ENCODE measurements at regions not wholly inside any gene's neighbourhood (a gene's known extent, or its start where the extent isn't known, plus 50 kb on each side); places are given as distances from the start of the nearest gene placed in this dataset.

- DNase-seq (ENCODE audit: low read depth in 2 of 2) = no peak
These were observed 387.5 kb downstream of the PLK2 start for GRCh38 chr5:58072300-58072965.

GRCh38 chr5:58071566-58071965, 388.3 kb downstream of the PLK2 start:
- DNase-seq (ENCODE audit: low read depth in 2 of 2) = no peak

- DNase-seq (ENCODE audit: low read depth in 2 of 2) = no peak
These were observed 390.0 kb downstream of the PLK2 start for GRCh38 chr5:58069846-58070245.

GRCh38 chr5:58069016-58069705, 390.7 kb downstream of the PLK2 start:
- no peak for DNase-seq (ENCODE audit: low read depth in 2 of 2)

- no peak for DNase-seq (ENCODE audit: low read depth in 2 of 2)
These were observed 393.3 kb downstream of the PLK2 start for GRCh38 chr5:58066557-58066956.

- no peak for DNase-seq (ENCODE audit: low read depth in 2 of 2)
These were observed 393.8 kb downstream of the PLK2 start for GRCh38 chr5:58066076-58066475.

- DNase-seq (ENCODE audit: low read depth in 2 of 2) = no peak
These were observed 395.1 kb downstream of the PLK2 start for GRCh38 chr5:58064801-58065200.

GRCh38 chr5:58060996-58061395, 398.9 kb downstream of the PLK2 start:
- no peak for DNase-seq (ENCODE audit: low read depth in 2 of 2)

- no peak for DNase-seq (ENCODE audit: low read depth in 2 of 2)
These were observed 402.6 kb downstream of the PLK2 start for GRCh38 chr5:58057324-58057723.

GRCh38 chr5:58056546-58056945, 403.3 kb downstream of the PLK2 start:
- no peak for DNase-seq (ENCODE audit: low read depth in 2 of 2)

- no peak for DNase-seq (ENCODE audit: low read depth in 2 of 2)
These were observed 405.9 kb downstream of the PLK2 start for GRCh38 chr5:58054018-58054417.

- DNase-seq (ENCODE audit: low read depth in 2 of 2) = no peak
These were observed 410.9 kb downstream of the PLK2 start for GRCh38 chr5:58048954-58049353.

- no peak for DNase-seq (ENCODE audit: low read depth in 2 of 2)
These were observed 411.5 kb downstream of the PLK2 start for GRCh38 chr5:58048185-58048925.

- DNase-seq (ENCODE audit: low read depth in 2 of 2) = no peak
These were observed 413.5 kb downstream of the PLK2 start for GRCh38 chr5:58046371-58046770.

- DNase-seq (ENCODE audit: low read depth in 2 of 2) = no peak
These were observed 415.7 kb downstream of the PLK2 start for GRCh38 chr5:58044166-58044565.

- DNase-seq (ENCODE audit: low read depth in 2 of 2) = no peak
These were observed 416.6 kb downstream of the PLK2 start for GRCh38 chr5:58043032-58043945.

GRCh38 chr5:58041884-58042283, 418.0 kb downstream of the PLK2 start:
- no peak for DNase-seq (ENCODE audit: low read depth in 2 of 2)

- no peak for DNase-seq (ENCODE audit: low read depth in 2 of 2)
These were observed 419.0 kb downstream of the PLK2 start for GRCh38 chr5:58040846-58041245.

- DNase-seq (ENCODE audit: low read depth in 2 of 2) = no peak
These were observed 419.8 kb downstream of the PLK2 start for GRCh38 chr5:58040044-58040443.

- no peak for DNase-seq (ENCODE audit: low read depth in 2 of 2)
These were observed 422.0 kb downstream of the PLK2 start for GRCh38 chr5:58037899-58038298.

GRCh38 chr5:58025809-58026208, 434.1 kb downstream of the PLK2 start:
- DNase-seq (ENCODE audit: low read depth in 2 of 2) = no peak

GRCh38 chr5:58024151-58024550, 435.7 kb downstream of the PLK2 start:
- no peak for DNase-seq (ENCODE audit: low read depth in 2 of 2)
